ENCODE measurements at regions not wholly inside any gene's neighbourhood (a gene's known extent, or its start where the extent isn't known, plus 50 kb on each side); places are given as distances from the start of the nearest gene placed in this dataset.
"Not testable (repeated sequence)": the region's sequence is repeated elsewhere in the genome, so short reads cannot be mapped to it uniquely, and the experiment has no call there.

DNA sequence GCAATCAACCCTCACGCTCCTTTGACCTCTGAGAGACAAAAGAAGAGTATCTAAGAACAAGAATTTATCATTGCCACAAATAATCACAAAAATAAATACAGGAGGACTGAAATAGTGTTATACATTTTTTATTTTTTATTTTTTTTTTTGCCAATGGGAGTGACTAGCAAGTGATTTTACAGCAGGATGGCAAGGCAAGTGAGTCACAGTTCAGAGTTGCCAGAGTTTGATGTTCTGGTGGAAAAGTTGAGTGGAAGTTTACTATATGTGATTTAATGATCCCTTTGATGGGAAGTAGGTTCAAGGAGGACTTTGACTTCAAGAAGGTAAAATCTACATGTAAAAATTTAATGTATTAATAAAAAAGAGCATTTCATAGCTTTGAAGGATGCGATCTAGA is 2691.4 kb downstream of the PCDH9 start:
- no peak for DNase-seq (ENCODE audit: low read depth in 4 of 4, low spot score in 3 of 4)

- no peak for DNase-seq (ENCODE audit: low read depth in 4 of 4, low spot score in 3 of 4)
These were observed 2695.8 kb downstream of the PCDH9 start for GRCh38 chr13:64534302-64534701.

DNA sequence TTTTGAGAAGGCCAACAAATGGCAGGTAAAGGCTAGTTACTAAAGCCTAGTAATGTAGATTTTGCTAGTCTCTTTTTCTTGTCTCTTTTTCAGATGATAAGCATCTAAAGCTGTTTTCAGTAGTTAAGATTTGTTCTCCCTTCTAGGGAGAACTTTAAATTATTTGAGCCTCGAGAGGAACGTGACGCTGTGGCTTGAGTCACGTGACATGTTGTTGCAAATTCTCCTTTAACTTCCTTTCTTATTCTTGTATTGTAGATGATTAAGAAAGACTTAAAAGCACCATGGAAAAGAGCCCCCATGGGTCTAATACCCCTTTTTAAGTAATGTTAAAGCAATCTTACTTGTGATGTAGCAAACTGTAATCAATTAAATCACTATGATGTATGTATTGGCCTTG is 2698.7 kb downstream of the PCDH9 start:
- DNase-seq (ENCODE audit: low read depth in 4 of 4, low spot score in 3 of 4), result no peak

DNA sequence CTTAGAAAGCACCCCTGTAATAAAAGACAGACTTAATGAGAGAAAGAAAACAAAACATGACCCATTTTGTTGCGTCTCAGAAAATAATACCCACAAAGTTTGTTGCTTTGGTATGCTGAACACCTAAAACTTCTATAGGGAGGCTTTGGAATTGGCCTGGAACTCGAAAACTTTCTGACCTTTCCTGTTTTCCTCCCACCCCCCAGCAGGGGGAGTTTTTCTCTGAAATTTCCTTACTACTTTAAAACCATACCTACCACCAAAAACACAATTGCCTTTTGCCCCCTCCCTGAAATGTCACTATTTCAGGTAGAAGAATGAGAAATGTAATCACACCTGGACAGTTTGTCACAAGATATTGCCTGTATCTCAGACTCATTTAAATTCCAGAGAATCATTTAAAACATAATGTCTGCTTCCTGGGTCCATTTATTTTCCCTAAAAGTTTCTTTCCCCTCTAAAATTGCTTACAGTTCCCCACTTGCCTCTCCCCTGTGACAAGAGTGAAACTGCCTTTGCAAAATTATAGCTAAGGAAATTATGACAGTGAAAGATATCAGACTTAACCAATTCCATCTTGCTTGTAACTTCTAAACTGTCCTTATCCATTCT is 2700.2 kb downstream of the PCDH9 start:
- DNase-seq (ENCODE audit: low read depth in 4 of 4, low spot score in 3 of 4), result no peak

DNA sequence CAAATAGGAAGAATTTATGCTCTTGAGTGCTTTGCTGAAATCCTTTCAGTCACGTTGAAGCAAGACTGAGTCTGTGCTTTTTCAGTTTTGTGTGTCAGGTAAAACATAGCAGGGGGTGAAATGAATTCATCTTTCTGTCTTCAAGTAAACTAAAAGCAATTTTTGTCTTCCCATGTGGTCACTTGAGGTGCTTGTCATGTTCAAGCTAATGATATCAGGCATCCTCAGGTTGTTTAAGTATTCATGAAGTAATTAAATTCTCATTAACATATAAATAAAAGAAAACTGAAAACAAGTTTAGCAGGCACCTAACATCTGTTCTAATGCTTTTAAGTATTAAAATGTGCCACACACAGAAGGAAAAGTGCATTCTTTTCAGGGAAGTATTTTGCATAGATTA is 2701.3 kb downstream of the PCDH9 start:
- DNase-seq (ENCODE audit: low read depth in 4 of 4, low spot score in 3 of 4), result no peak

GRCh38 chr13:64527561-64527960 is 2702.6 kb downstream of the PCDH9 start:
- no peak for DNase-seq (ENCODE audit: low read depth in 4 of 4, low spot score in 3 of 4)

DNA sequence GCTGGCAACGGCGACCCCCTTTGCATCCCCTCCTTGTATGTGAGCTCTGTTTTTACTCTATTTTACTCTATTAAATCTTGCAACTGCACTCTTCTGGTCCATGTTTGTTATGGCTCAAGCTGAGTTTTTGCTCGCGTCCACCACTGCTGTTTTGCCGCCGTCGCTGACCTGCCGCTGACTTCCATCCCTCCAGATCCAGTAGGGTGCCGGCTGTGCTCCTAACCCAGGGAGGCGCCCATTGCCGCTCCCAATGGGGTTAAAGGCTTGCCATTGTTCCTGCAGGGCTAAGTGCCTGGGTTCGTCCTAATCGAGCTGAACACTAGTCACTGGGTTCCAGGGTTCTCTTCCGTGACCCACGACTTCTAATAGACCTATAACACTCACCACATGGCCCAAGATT is 2704.4 kb downstream of the PCDH9 start:
- DNase-seq (ENCODE audit: low read depth in 4 of 4, low spot score in 3 of 4), result no peak

DNA sequence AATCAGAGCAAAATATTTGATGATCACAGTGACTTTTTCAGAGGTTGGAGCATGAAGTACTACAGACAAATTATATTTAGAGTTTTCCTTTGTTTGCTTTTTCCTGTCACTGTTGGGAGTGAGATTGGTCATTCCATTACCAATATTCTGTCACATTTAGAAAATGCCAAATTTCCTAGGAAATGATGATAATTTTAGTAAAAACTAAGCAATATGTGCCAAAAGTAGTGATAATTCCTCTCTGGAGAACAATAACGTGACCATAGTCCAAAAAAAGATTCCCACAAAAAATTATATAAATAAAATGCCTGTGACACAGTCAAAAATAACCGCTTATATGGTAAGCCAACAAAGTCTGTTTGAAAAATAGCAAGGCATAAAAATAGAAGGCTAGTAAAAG is 2719.4 kb downstream of the PCDH9 start:
- no peak for DNase-seq (ENCODE audit: low read depth in 4 of 4, low spot score in 3 of 4)

GRCh38 chr13:64506246-64506645 is 2723.9 kb downstream of the PCDH9 start:
- no peak for DNase-seq (ENCODE audit: low read depth in 4 of 4, low spot score in 3 of 4)

- DNase-seq (ENCODE audit: low read depth in 4 of 4, low spot score in 3 of 4), result no peak
These were observed 2724.7 kb downstream of the PCDH9 start for GRCh38 chr13:64505336-64505910.

GRCh38 chr13:64488731-64489130 is 2741.4 kb downstream of the PCDH9 start:
- DNase-seq (ENCODE audit: low read depth in 4 of 4, low spot score in 3 of 4), result no peak

- no peak for DNase-seq (ENCODE audit: low read depth in 4 of 4, low spot score in 3 of 4)
These were observed 2747.8 kb downstream of the PCDH9 start for GRCh38 chr13:64482373-64482772.

- DNase-seq (ENCODE audit: low read depth in 4 of 4, low spot score in 3 of 4), result no peak
These were observed 2749.5 kb downstream of the PCDH9 start for GRCh38 chr13:64480672-64481071.

GRCh38 chr13:64480211-64480610 is 2749.9 kb downstream of the PCDH9 start:
- DNase-seq (ENCODE audit: low read depth in 4 of 4, low spot score in 3 of 4), result no peak

DNA sequence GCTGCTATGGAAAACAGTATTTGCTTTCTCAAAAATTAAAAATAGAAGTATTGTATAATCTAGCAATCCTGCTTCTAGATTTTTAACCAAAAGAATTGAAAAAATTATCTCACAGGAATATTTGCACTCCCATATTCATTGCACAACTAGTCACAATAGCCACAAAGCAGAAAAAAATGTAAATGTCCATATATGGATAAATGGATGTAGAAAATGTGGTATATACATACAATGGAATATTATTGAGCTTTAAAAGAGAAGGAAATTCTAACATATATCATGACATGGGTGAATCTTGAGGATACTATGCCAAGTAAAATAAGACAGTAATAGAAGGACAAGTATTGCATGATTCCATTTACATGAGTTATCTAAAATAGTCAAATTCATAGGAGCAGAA is 2753.0 kb downstream of the PCDH9 start:
- DNase-seq (ENCODE audit: low read depth in 4 of 4, low spot score in 3 of 4), result no peak

- DNase-seq (ENCODE audit: low read depth in 4 of 4, low spot score in 3 of 4), result not testable (repeated sequence)
These were observed 2754.0 kb downstream of the PCDH9 start for GRCh38 chr13:64476041-64476568.

DNA sequence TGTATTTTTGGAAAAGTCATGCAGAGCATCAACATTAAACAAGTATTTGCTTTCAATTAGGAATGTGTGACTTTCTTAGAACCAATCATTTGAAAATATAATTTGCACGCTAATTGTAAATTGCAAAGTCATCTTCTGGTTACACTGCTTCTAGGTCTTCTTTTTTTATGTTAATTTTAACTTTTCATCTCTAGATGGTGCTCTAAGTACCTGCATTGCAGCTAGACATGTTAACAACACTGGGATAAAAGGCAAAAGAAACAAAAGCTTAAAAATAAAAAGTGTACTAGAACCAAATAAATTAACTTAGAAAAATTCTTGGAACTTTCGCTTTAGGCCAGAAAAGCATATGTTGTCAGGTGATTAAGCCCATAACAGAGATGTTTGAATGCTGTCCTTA is 2758.2 kb downstream of the PCDH9 start:
- peak in 2 of 4 donors; percentile 3 to 17 for DNase-seq (ENCODE audit: low read depth in 4 of 4, low spot score in 3 of 4)

DNA sequence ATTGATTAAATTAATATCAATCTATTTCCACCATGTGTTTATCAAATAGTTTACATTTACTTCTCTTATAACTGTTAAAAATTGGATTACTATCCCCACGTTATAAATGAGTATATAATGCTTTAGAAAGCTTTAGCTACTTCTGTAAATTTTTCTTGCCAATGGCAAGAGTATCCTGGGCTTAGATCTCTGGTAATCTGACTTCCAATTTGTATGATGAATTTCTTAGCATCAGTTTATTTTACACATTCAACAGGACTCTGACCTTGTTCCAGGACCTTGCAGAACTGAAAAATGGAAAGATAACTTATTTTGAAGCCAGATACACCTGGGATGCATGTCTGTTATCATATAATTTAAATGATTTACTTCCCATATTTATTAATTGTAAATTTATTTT is 2759.4 kb downstream of the PCDH9 start:
- DNase-seq (ENCODE audit: low read depth in 4 of 4, low spot score in 3 of 4), result no peak

GRCh38 chr13:64459778-64460177 is 2770.4 kb downstream of the PCDH9 start:
- no peak for DNase-seq (ENCODE audit: low read depth in 4 of 4, low spot score in 3 of 4)

GRCh38 chr13:64457976-64458375 is 2772.2 kb downstream of the PCDH9 start:
- DNase-seq (ENCODE audit: low read depth in 4 of 4, low spot score in 3 of 4), result no peak

- no peak for DNase-seq (ENCODE audit: low read depth in 4 of 4, low spot score in 3 of 4)
These were observed 2775.0 kb downstream of the PCDH9 start for GRCh38 chr13:64455124-64455523.

- DNase-seq (ENCODE audit: low read depth in 4 of 4, low spot score in 3 of 4), result no peak
These were observed 2776.3 kb downstream of the PCDH9 start for GRCh38 chr13:64453831-64454230.

- no peak for DNase-seq (ENCODE audit: low read depth in 4 of 4, low spot score in 3 of 4)
These were observed 2783.8 kb downstream of the PCDH9 start for GRCh38 chr13:64446372-64446771.

Data from right renal pelvis (tissue), 4 donors.